ENCODE measurements at regions not wholly inside any gene's neighbourhood (a gene's known extent, or its start where the extent isn't known, plus 50 kb on each side); places are given as distances from the start of the nearest gene placed in this dataset.

- Mint-ChIP-seq H3K36me3 (ENCODE audit: unreplicated experiment) (no peaks in the 10 kb centered on the region), H3K27ac (ENCODE audit: unreplicated experiment) (no peak overlapping the region), H3K9me3 (ENCODE audit: unreplicated experiment) (no peaks in the 10 kb centered on the region), H3K27me3 (ENCODE audit: unreplicated experiment) (peaks cover 8% of the 10 kb centered on the region), H3K4me3 (ENCODE audit: unreplicated experiment) (no peak overlapping the region), H3K4me1 (ENCODE audit: unreplicated experiment) (no peaks in the 10 kb centered on the region)
- DNase-seq (ENCODE audit: extremely low spot score, unreplicated experiment) = no peak
- no peak for TF ChIP-seq CTCF (IDR thresholded peaks at IDR 0.05)
Observed at GRCh38 chr10:3723766-3724165, 61.2 kb downstream of the KLF6 start.

- Mint-ChIP-seq H3K27ac (ENCODE audit: unreplicated experiment) (no peak overlapping the region), H3K36me3 (ENCODE audit: unreplicated experiment) (no peaks in the 10 kb centered on the region), H3K27me3 (ENCODE audit: unreplicated experiment) (peaks cover 5% of the 10 kb centered on the region), H3K4me3 (ENCODE audit: unreplicated experiment) (no peak overlapping the region), H3K9me3 (ENCODE audit: unreplicated experiment) (no peaks in the 10 kb centered on the region), H3K4me1 (ENCODE audit: unreplicated experiment) (no peaks in the 10 kb centered on the region)
- DNase-seq (ENCODE audit: extremely low spot score, unreplicated experiment) = peak; percentile 49
- TF ChIP-seq CTCF (IDR thresholded peaks at IDR 0.05) = no peak
Observed at GRCh38 chr10:3720228-3721019, 64.6 kb downstream of the KLF6 start.

GRCh38 chr10:3719024-3719843 is 65.8 kb downstream of the KLF6 start:
- no peak for TF ChIP-seq CTCF (IDR thresholded peaks at IDR 0.05)
- DNase-seq (ENCODE audit: extremely low spot score, unreplicated experiment) = no peak
- peaks cover 11% of the 10 kb centered on the region for H3K4me1 Mint-ChIP-seq (ENCODE audit: unreplicated experiment)
- peaks cover 2% of the 10 kb centered on the region for H3K27me3 Mint-ChIP-seq (ENCODE audit: unreplicated experiment)
- H3K9me3 Mint-ChIP-seq (ENCODE audit: unreplicated experiment) = no peaks in the 10 kb centered on the region
- no peak overlapping the region for H3K4me3 Mint-ChIP-seq (ENCODE audit: unreplicated experiment)
- H3K36me3 Mint-ChIP-seq (ENCODE audit: unreplicated experiment) = no peaks in the 10 kb centered on the region
- H3K27ac Mint-ChIP-seq (ENCODE audit: unreplicated experiment) = no peak overlapping the region

- H3K9me3 Mint-ChIP-seq (ENCODE audit: unreplicated experiment) = peaks cover 10% of the 10 kb centered on the region
- no peak for TF ChIP-seq CTCF (IDR thresholded peaks at IDR 0.05)
- peaks cover 4% of the 10 kb centered on the region for H3K36me3 Mint-ChIP-seq (ENCODE audit: unreplicated experiment)
- peaks cover 16% of the 10 kb centered on the region for H3K4me1 Mint-ChIP-seq (ENCODE audit: unreplicated experiment)
- no peak overlapping the region for H3K27ac Mint-ChIP-seq (ENCODE audit: unreplicated experiment)
- DNase-seq (ENCODE audit: extremely low spot score, unreplicated experiment) = no peak
- H3K27me3 Mint-ChIP-seq (ENCODE audit: unreplicated experiment) = peaks cover 2% of the 10 kb centered on the region
- H3K4me3 Mint-ChIP-seq (ENCODE audit: unreplicated experiment) = no peak overlapping the region
Observed at GRCh38 chr10:3716093-3716492, 68.9 kb downstream of the KLF6 start.

- H3K27me3 Mint-ChIP-seq (ENCODE audit: unreplicated experiment) = peaks cover 2% of the 10 kb centered on the region
- peaks cover 12% of the 10 kb centered on the region for H3K9me3 Mint-ChIP-seq (ENCODE audit: unreplicated experiment)
- H3K4me3 Mint-ChIP-seq (ENCODE audit: unreplicated experiment) = no peak overlapping the region
- peak overlapping the region; percentile 64 for H3K27ac Mint-ChIP-seq (ENCODE audit: unreplicated experiment)
- peaks cover 16% of the 10 kb centered on the region for H3K4me1 Mint-ChIP-seq (ENCODE audit: unreplicated experiment)
- no peak for TF ChIP-seq CTCF (IDR thresholded peaks at IDR 0.05)
- DNase-seq (ENCODE audit: extremely low spot score, unreplicated experiment) = no peak
- peaks cover 5% of the 10 kb centered on the region for H3K36me3 Mint-ChIP-seq (ENCODE audit: unreplicated experiment)
Observed at GRCh38 chr10:3714967-3715366, 70.0 kb downstream of the KLF6 start.

All from osteocyte (in vitro differentiated cells).